Activated CD4-positive, alpha-beta T cell treated with anti-CD3 and anti-CD28 coated beads, Interleukin-10, Interleukin-2, amounts not matched to agents 100 ng/mL and 50 ng/mL, durations not matched to agents 16 hours and 8 hours (primary cell): ENCODE measurements at regions not wholly inside any gene's neighbourhood (a gene's known extent, or its start where the extent isn't known, plus 50 kb on each side); places are given as distances from the start of the nearest gene placed in this dataset.
"Not testable (repeated sequence)": the region's sequence is repeated elsewhere in the genome, so short reads cannot be mapped to it uniquely, and the experiment has no call there.

Experiments
- DNase-seq: peaks from one replicate; pipeline ENCODE4 v3.0.0-alpha.2; 2020

GRCh38 chr7:136303162-136303561 lies 326.0 kb upstream of the MTPN start:
- DNase-seq = no peak

GRCh38 chr7:136302049-136302448 lies 324.9 kb upstream of the MTPN start:
- no peak for DNase-seq

GRCh38 chr7:136294977-136295376 lies 317.8 kb upstream of the MTPN start:
- no peak for DNase-seq

- no peak for DNase-seq
Observed at GRCh38 chr7:136293841-136294391, 316.8 kb upstream of the MTPN start.

GRCh38 chr7:136293272-136293671 lies 316.1 kb upstream of the MTPN start:
- no peak for DNase-seq

- no peak for DNase-seq
Observed at GRCh38 chr7:136292365-136292764, 315.2 kb upstream of the MTPN start.

- no peak for DNase-seq
Observed at GRCh38 chr7:136290351-136290750, 313.2 kb upstream of the MTPN start.

GRCh38 chr7:136278057-136278456 lies 300.9 kb upstream of the MTPN start:
- DNase-seq = no peak

GRCh38 chr7:136275794-136276193 lies 298.6 kb upstream of the MTPN start:
- DNase-seq = no peak

- no peak for DNase-seq
Observed at GRCh38 chr7:136274636-136275345, 297.6 kb upstream of the MTPN start.

- no peak for DNase-seq
Observed at GRCh38 chr7:136272934-136273333, 295.8 kb upstream of the MTPN start.

GRCh38 chr7:136267822-136268221 lies 290.7 kb upstream of the MTPN start:
- no peak for DNase-seq

- no peak for DNase-seq
Observed at GRCh38 chr7:136266457-136266856, 289.3 kb upstream of the MTPN start.

- DNase-seq = not testable (repeated sequence)
Observed at GRCh38 chr7:136264304-136264703, 287.1 kb upstream of the MTPN start.

GRCh38 chr7:136263112-136263860 lies 286.1 kb upstream of the MTPN start:
- DNase-seq = not testable (repeated sequence)

GRCh38 chr7:136260591-136260990 lies 283.4 kb upstream of the MTPN start:
- not testable (repeated sequence) for DNase-seq

- no peak for DNase-seq
Observed at GRCh38 chr7:136259074-136259473, 281.9 kb upstream of the MTPN start.

- no peak for DNase-seq
Observed at GRCh38 chr7:136256491-136256890, 279.3 kb upstream of the MTPN start.

- no peak for DNase-seq
Observed at GRCh38 chr7:136254148-136254547, 277.0 kb upstream of the MTPN start.

GRCh38 chr7:136251826-136252225 lies 274.7 kb upstream of the MTPN start:
- no peak for DNase-seq

- DNase-seq = no peak
Observed at GRCh38 chr7:136247211-136247610, 270.1 kb upstream of the MTPN start.

- DNase-seq = no peak
Observed at GRCh38 chr7:136245327-136246004, 268.3 kb upstream of the MTPN start.

GRCh38 chr7:136234040-136234439 lies 256.9 kb upstream of the MTPN start:
- DNase-seq = no peak

- DNase-seq = no peak
Observed at GRCh38 chr7:136230210-136230609, 253.1 kb upstream of the MTPN start.
